H1 (cell line): ENCODE measurements at regions not wholly inside any gene's neighbourhood (a gene's known extent, or its start where the extent isn't known, plus 50 kb on each side); places are given as distances from the start of the nearest gene placed in this dataset.
A peak's percentile ranks its signal among the peaks of the same experiment; 100 is the strongest.

ENCODE experiments used
- CTCF ChIA-PET: fragments of 300-600 bp; sonication (Branson Sonifier 250); formaldehyde crosslinking; loops from one replicate; lab custom pipeline; 2021; ENCODE audit not compliant: partially characterized antibody; lab: Charles Lee
- POLR2A ChIA-PET: fragments of 300-600 bp; sonication (Branson Sonifier 250); formaldehyde crosslinking; loops from one replicate; lab custom pipeline; 2021; ENCODE audit warnings: inconsistent platforms; ENCODE audit not compliant: partially characterized antibody; lab: Charles Lee
- DNase-seq, 2 experiments: peaks; one replicate each; pipeline versions ENCODE4 v3.0.0 to v3.0.0-alpha.2; 2010 to 2022; ENCODE audit warnings: low spot score in 2 of 2, low read depth in 1 of 2, mixed read lengths in 1 of 2
- FAIRE-seq: peaks from 2 replicates; lab custom pipeline; 2011; peaks lifted over from hg19 to GRCh38; lab: Jason Lieb, UNC
- H2AFZ ChIP-seq: 2 replicates; pipeline ENCODE4 v1.8.1; 2012; ENCODE audit warnings: low read length, inconsistent platforms
- H2AK5ac ChIP-seq: 2 replicates; pipeline ENCODE4 v1.6.1; 2013; ENCODE audit warnings: low read depth, low read length
- H2BK120ac ChIP-seq: replicated peaks from 2 replicates; pipeline ENCODE3; 2013; ENCODE audit warnings: low read depth, low read length, inconsistent platforms
- H2BK12ac ChIP-seq: 2 replicates; pipeline ENCODE4 v1.6.1; 2013; ENCODE audit warnings: low read depth, low read length
- H2BK15ac ChIP-seq: 2 replicates; pipeline ENCODE4 v1.6.1; 2013; ENCODE audit warnings: low read length
- H2BK20ac ChIP-seq: 2 replicates; pipeline ENCODE4 v1.6.1; 2013; ENCODE audit warnings: low read length
- H2BK5ac ChIP-seq: 2 replicates; pipeline ENCODE4 v1.6.1; 2013; ENCODE audit warnings: low read depth, low read length
- H3K14ac ChIP-seq: 2 replicates; pipeline ENCODE4 v1.6.1; 2013; ENCODE audit warnings: inconsistent platforms; ENCODE audit not compliant: insufficient read length
- H3K18ac ChIP-seq: 2 replicates; pipeline ENCODE4 v1.6.1; 2013; ENCODE audit warnings: low read length; ENCODE audit errors: extremely low read depth
- H3K23ac ChIP-seq: 2 replicates; pipeline ENCODE4 v1.6.1; 2013; ENCODE audit warnings: inconsistent platforms; ENCODE audit not compliant: insufficient read length
- H3K23me2 ChIP-seq: 2 replicates; pipeline ENCODE4 v1.6.1; 2013; ENCODE audit warnings: low read depth, low read length
- H3K27ac ChIP-seq: 2 replicates; pipeline ENCODE4 v1.6.1; 2011; ENCODE audit warnings: low read depth, low read length, inconsistent platforms
- H3K27me3 ChIP-seq, 4 experiments: replicated peaks in 1 of 4; 1 replicate in 1 of 4; 2 replicates in 3 of 4; pipeline versions ENCODE4 v1.6.1 to v1.8.1; 2011 to 2013; ENCODE audit warnings: low read length in 3 of 4, mild to moderate bottlenecking in 3 of 4, inconsistent platforms in 2 of 4, mixed read lengths in 2 of 4, moderate library complexity in 1 of 4; ENCODE audit not compliant: control insufficient read depth in 3 of 4, insufficient read depth in 3 of 4; ENCODE audit errors: extremely low read depth in 1 of 4
- H3K36me3 ChIP-seq, 4 experiments: 2 replicates each; pipeline versions ENCODE4 v1.6.1 to v1.8.1; 2011 to 2013; ENCODE audit warnings: mild to moderate bottlenecking in 4 of 4, low read length in 3 of 4, moderate library complexity in 2 of 4, control low read depth in 1 of 4, inconsistent platforms in 1 of 4; ENCODE audit not compliant: insufficient read depth in 4 of 4, control insufficient read depth in 2 of 4
- H3K4ac ChIP-seq: replicated peaks from 2 replicates; pipeline ENCODE3; 2013; ENCODE audit warnings: low read length, low read depth, mixed read lengths, inconsistent platforms; ENCODE audit not compliant: insufficient read length
- H3K4me1 ChIP-seq, 4 experiments: replicated peaks in 1 of 4; 1 replicate in 1 of 4; 2 replicates in 3 of 4; pipeline versions ENCODE4 v1.6.1 to v1.8.1; 2011 to 2013; ENCODE audit warnings: low read length in 3 of 4, inconsistent platforms in 2 of 4, mixed read lengths in 1 of 4; ENCODE audit not compliant: insufficient read depth in 4 of 4, control insufficient read depth in 3 of 4
- H3K4me2 ChIP-seq, 2 experiments: 2 replicates each; pipeline versions ENCODE4 v1.6.1 to v1.8.1; 2011 to 2013; ENCODE audit warnings: low read depth in 2 of 2, low read length in 2 of 2, control low read depth in 1 of 2, inconsistent platforms in 1 of 2, mild to moderate bottlenecking in 1 of 2; ENCODE audit not compliant: insufficient read depth in 1 of 2
- H3K4me3 ChIP-seq, 4 experiments: fragments of 200-600, 300-600 bp in 1 of 4; sonication (generic), shearing (Covaris generic), sonication (Bioruptor Twin) in 1 of 4; 2 replicates each; pipeline versions ENCODE4 v1.5.1 to v1.8.1; 2011 to 2016; ENCODE audit warnings: low read length in 4 of 4, low read depth in 3 of 4, control low read depth in 2 of 4, inconsistent platforms in 2 of 4, mild to moderate bottlenecking in 2 of 4, mixed read lengths in 1 of 4, moderate library complexity in 1 of 4; ENCODE audit not compliant: insufficient read depth in 2 of 4; ENCODE audit errors: extremely low read depth in 1 of 4
- H3K56ac ChIP-seq: replicated peaks from 2 replicates; pipeline ENCODE3; 2013; ENCODE audit warnings: low read depth, mild to moderate bottlenecking, mixed read lengths, low read length, inconsistent platforms; ENCODE audit not compliant: insufficient read length
- H3K79me1 ChIP-seq: 2 replicates; pipeline ENCODE4 v1.6.1; 2013; ENCODE audit warnings: low read depth, low read length, control low read depth
- H3K79me2 ChIP-seq, 2 experiments: 2 replicates each; pipeline versions ENCODE4 v1.6.1 to v1.8.1; 2012 to 2013; ENCODE audit warnings: low read length in 2 of 2, mild to moderate bottlenecking in 2 of 2, inconsistent platforms in 1 of 2; ENCODE audit not compliant: insufficient read depth in 2 of 2, control insufficient read depth in 1 of 2
- H3K9ac ChIP-seq, 4 experiments: replicated peaks in 1 of 4; 1 replicate in 1 of 4; 2 replicates in 3 of 4; pipeline versions ENCODE4 v1.6.1 to v1.8.1; 2011 to 2013; ENCODE audit warnings: low read depth in 3 of 4, low read length in 3 of 4, control low read depth in 2 of 4, mild to moderate bottlenecking in 2 of 4, moderate library complexity in 2 of 4, inconsistent platforms in 1 of 4; ENCODE audit errors: extremely low read depth in 1 of 4
- H3K9me3 ChIP-seq, 2 experiments: 2 replicates each; pipeline versions ENCODE4 v1.6.1 to v1.8.1; 2012 to 2013; ENCODE audit warnings: mild to moderate bottlenecking in 2 of 2, moderate library complexity in 2 of 2, control low read depth in 1 of 2, inconsistent platforms in 1 of 2, low read depth in 1 of 2, low read length in 1 of 2, mixed read lengths in 1 of 2; ENCODE audit not compliant: insufficient read depth in 2 of 2
- H4K20me1 ChIP-seq, 2 experiments: replicated peaks in 1 of 2; 2 replicates each; pipeline versions ENCODE3 to v1.8.1; 2011 to 2013; ENCODE audit warnings: inconsistent platforms in 2 of 2, low read length in 2 of 2, mild to moderate bottlenecking in 1 of 2; ENCODE audit not compliant: insufficient read depth in 2 of 2, control insufficient read depth in 1 of 2
- H4K5ac ChIP-seq: 2 replicates; pipeline ENCODE4 v1.6.1; 2013; ENCODE audit warnings: low read length, low read depth, mixed read lengths, inconsistent platforms; ENCODE audit not compliant: insufficient read length
- H4K8ac ChIP-seq: 2 replicates; pipeline ENCODE4 v1.8.0; 2013; ENCODE audit warnings: mild to moderate bottlenecking, moderate library complexity, low read length, inconsistent platforms; ENCODE audit not compliant: insufficient read depth; ENCODE audit errors: extremely low read depth
- H4K91ac ChIP-seq: replicated peaks from 2 replicates; pipeline ENCODE3; 2013; ENCODE audit warnings: low read length, mixed read lengths, inconsistent platforms; ENCODE audit not compliant: insufficient read length
- CBX8 ChIP-seq: fragments of 300-800, 300-1000 bp; sonication (generic); IDR thresholded peaks from 2 replicates; pipeline ENCODE4 v1.7.1; 2016; ENCODE audit warnings: low read depth, low read length, borderline replicate concordance
- CTCF ChIP-seq, 3 experiments: IDR thresholded peaks; 1 replicate in 2 of 3; 2 replicates in 1 of 3; pipeline versions ENCODE4 v1.5.1 to v1.6.1; 2011; ENCODE audit warnings: low read length in 3 of 3, mild to moderate bottlenecking in 3 of 3, inconsistent platforms in 2 of 3, low read depth in 1 of 3, moderate library complexity in 1 of 3; ENCODE audit not compliant: insufficient read depth in 1 of 3; ENCODE audit errors: control extremely low read depth in 1 of 3
- JUND ChIP-seq: IDR thresholded peaks from 2 replicates; pipeline ENCODE4 v1.6.1; 2011; ENCODE audit warnings: mild to moderate bottlenecking, improper control_type of control experiment, low read length
- NRF1 ChIP-seq: IDR thresholded peaks from 2 replicates; pipeline ENCODE4 v1.6.1; 2011; ENCODE audit warnings: mild to moderate bottlenecking, low read depth, low read length, improper control_type of control experiment
- SP4 ChIP-seq: IDR thresholded peaks from 2 replicates; pipeline ENCODE4 v1.6.1; 2012; ENCODE audit warnings: low read length, inconsistent platforms
- TAF1 ChIP-seq: IDR thresholded peaks from 2 replicates; pipeline ENCODE4 v1.6.1; 2011; ENCODE audit warnings: mild to moderate bottlenecking, low read depth, low read length
- WGBS, 2 experiments: shearing (Covaris generic) in 1 of 2; methylation state at CpG; one replicate each; pipeline versions ENCODE4 v1.1.6 to v1.1.7; 2013 to 2015; ENCODE audit warnings: low lambda C conversion rate in 2 of 2, mixed read lengths in 2 of 2, inconsistent platforms in 1 of 2, low coverage in 1 of 2, missing lambda C conversion rate in 1 of 2; ENCODE audit not compliant: insufficient replicate concordance in 2 of 2, insufficient coverage in 1 of 2, insufficient read length in 1 of 2; ENCODE audit errors: extremely low coverage in 1 of 2, missing lambda C conversion rate in 1 of 2; 5-methylcytosine and 5-hydroxymethylcytosine counted together

DNA sequence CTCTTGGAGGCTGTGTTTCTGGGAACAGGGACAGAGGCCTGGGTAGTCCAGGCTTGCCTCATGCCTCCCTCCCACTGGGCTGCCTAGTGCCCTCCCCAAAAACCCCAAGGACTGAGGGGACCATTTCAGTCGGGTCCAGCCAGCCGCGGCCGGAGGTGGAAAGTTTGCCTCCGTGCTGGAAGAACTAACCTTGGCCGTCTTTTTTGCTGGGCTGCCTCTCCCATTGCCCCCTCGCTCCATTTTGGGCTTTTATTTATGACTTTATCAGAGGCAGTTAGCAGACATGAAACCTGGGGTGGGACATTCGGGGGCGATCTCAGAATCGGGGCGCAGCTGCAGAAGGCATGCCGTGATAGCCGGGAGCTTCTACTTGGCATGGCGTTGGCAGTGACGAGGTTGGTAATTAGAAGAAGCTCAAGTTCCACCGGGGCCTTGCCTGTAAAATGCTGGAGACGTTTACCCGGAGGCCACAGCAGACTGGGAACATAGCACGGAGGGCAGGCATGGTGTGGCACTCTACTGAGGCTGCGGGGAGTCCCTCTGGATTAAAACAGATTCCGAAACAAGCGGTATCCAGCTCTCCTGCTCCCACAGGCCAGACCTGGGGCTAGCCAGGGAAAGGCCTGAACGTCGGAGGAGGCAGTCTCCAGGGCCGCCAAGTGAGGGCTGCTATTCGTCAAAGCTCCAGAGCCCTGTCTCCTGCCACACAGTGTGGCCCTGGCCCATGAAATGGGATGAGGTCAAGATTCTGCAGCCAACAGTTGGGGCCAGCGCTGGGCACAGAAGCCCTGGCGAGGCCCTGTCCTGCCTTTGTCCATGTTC is 76.4 kb upstream of the PPARA start:
- WGBS, 2 experiments = 84% methylated on average over 27 of the region's 28 CpGs; no CpG with 5 or more reads in 1 of the 2 experiments
- POLR2A ChIA-PET = interaction anchor here (1.5 kb wide), 1 partner anchor 65 kb away, joined by 4 read pairs; no protein-coding TSS in a partner anchor
- no peak overlapping the region for H2BK20ac ChIP-seq
- peaks cover 0 to 56% (median 43%) of the 10 kb centered on the region in 4 experiments; a peak in 6 of 7 replicates for H3K4me1 ChIP-seq
- H2BK12ac ChIP-seq = 0 out of 2 replicates have a peak overlapping the region, but pooled peaks have one; percentile 60
- H3K23ac ChIP-seq = no peak overlapping the region
- no peak overlapping the region for H3K18ac ChIP-seq
- H3K79me2 ChIP-seq = peaks cover 0 to 57% of the 10 kb centered on the region in 2 experiments; a peak in 3 of 4 replicates
- peaks cover 0 to 1% of the 10 kb centered on the region in 2 experiments for H4K20me1 ChIP-seq
- no peaks in the 10 kb centered on the region for H3K36me3 ChIP-seq
- H3K4me3 ChIP-seq = peak overlapping the region; percentile 9 to 67 (median 30); a peak in 4 of 8 replicates
- peaks cover 11% of the 10 kb centered on the region; the same call in 1 of the 2 replicates for H3K79me1 ChIP-seq
- no peak overlapping the region for H2AK5ac ChIP-seq
- no peak overlapping the region for H3K56ac ChIP-seq
- H4K91ac ChIP-seq = no peak overlapping the region
- no peak overlapping the region for H4K8ac ChIP-seq
- TF ChIP-seq CBX8 (no peak), TAF1 (no peak), SP4 (no peak), JUND (no peak), NRF1 (no peak), CTCF (IDR thresholded peaks at IDR 0.05; ENCODE audit: control extremely low read depth in 1 of 3, insufficient read depth in 1 of 3, low read depth in 1 of 3, low read length in 3 of 3) (no peak)
- TF ChIP-seq, all 59 proteins: peak for 0
- Histone ChIP-seq H4K5ac (no peak overlapping the region), H3K9me3 (no peaks in the 10 kb centered on the region), H3K4ac (no peak overlapping the region), H3K14ac (no peak overlapping the region), H3K27me3 (peaks cover 8 to 41% (median 30%) of the 10 kb centered on the region in 4 experiments), H3K23me2 (peaks cover 15% of the 10 kb centered on the region; the same call in 1 of the 2 replicates), H2BK15ac (no peak overlapping the region), H2BK120ac (no peak overlapping the region), H3K9ac (no peak overlapping the region; a peak in 1 of 7 replicates), H2AFZ (no peak overlapping the region), H3K4me2 (peak overlapping the region; percentile 67 to 80), H3K27ac (no peak overlapping the region), H2BK5ac (0 out of 2 replicates have a peak overlapping the region, but pooled peaks have one; percentile 26)
- FAIRE-seq (no peak), DNase-seq (no peak)
- CTCF ChIA-PET = interaction anchor here (1.1 to 2.5 kb wide), 5 partner anchors 13 to 79 kb away, joined by 4 to 11 read pairs (median 8); no protein-coding TSS in a partner anchor
